ENCODE measurements at regions not wholly inside any gene's neighbourhood (a gene's known extent, or its start where the extent isn't known, plus 50 kb on each side); places are given as distances from the start of the nearest gene placed in this dataset.

GRCh38 chr11:134541355-134541754 lies 129.3 kb upstream of the B3GAT1 start:
- DNase-seq (ENCODE audit: low read depth in 1 of 2, low spot score in 2 of 2) (peak in 1 of 2 experiments; percentile 33), FAIRE-seq (no peak)
- no peak overlapping the region for H4K5ac ChIP-seq (ENCODE audit: insufficient read length, low read depth, low read length)
- 96% methylated on average over 6 of the region's 6 CpGs; no CpG with 5 or more reads in 1 of the 2 experiments for WGBS, 2 experiments (ENCODE audit: extremely low coverage in 1 of 2, insufficient coverage in 1 of 2, insufficient read length in 1 of 2, insufficient replicate concordance in 2 of 2, low coverage in 1 of 2, low lambda C conversion rate in 2 of 2, missing lambda C conversion rate in 1 of 2)
- H3K4me2 ChIP-seq (ENCODE audit: insufficient read depth in 1 of 2, low read depth in 2 of 2, low read length in 2 of 2) = no peak overlapping the region
- H3K18ac ChIP-seq (ENCODE audit: extremely low read depth, low read length) = no peak overlapping the region
- no peaks in the 10 kb centered on the region for H4K20me1 ChIP-seq (replicated peaks in 1 of 2; ENCODE audit: control insufficient read depth in 1 of 2, insufficient read depth in 2 of 2, low read length in 2 of 2)
- H2BK5ac ChIP-seq (ENCODE audit: low read depth, low read length) = no peak overlapping the region
- no peak overlapping the region for H3K27ac ChIP-seq (ENCODE audit: low read depth, low read length)
- no peak for TF ChIP-seq HDAC2 (IDR thresholded peaks at IDR 0.05; ENCODE audit: borderline replicate concordance in 1 of 2, low read depth in 2 of 2, low read length in 2 of 2)
- no peak for TF ChIP-seq BACH1 (IDR thresholded peaks at IDR 0.05; ENCODE audit: low read length)
- no peak for TF ChIP-seq KDM1A (IDR thresholded peaks at IDR 0.05; ENCODE audit: borderline replicate concordance, low read length)
- no peak for TF ChIP-seq TBP (IDR thresholded peaks at IDR 0.05; ENCODE audit: low read depth, low read length)
- no peak for TF ChIP-seq SAP30 (IDR thresholded peaks at IDR 0.05; ENCODE audit: insufficient read depth, insufficient replicate concordance, low read length)
- no peak for TF ChIP-seq RAD21 (IDR thresholded peaks at IDR 0.05 in 1 of 2, conservative IDR thresholded peaks at IDR 0.05 in 1 of 2; ENCODE audit: low read depth in 2 of 2, low read length in 2 of 2)
- no peak for TF ChIP-seq CHD2 (IDR thresholded peaks at IDR 0.05; ENCODE audit: low read length)
- TF ChIP-seq SRF (IDR thresholded peaks at IDR 0.05; ENCODE audit: low read depth, low read length) = no peak
- no peak for TF ChIP-seq PHF8 (conservative IDR thresholded peaks at IDR 0.05; ENCODE audit: low read depth, low read length)
- TF ChIP-seq POU5F1 (IDR thresholded peaks at IDR 0.05; ENCODE audit: low read depth, low read length) = no peak
- no peaks in the 10 kb centered on the region for H3K79me1 ChIP-seq (ENCODE audit: low read depth, low read length)
- H2BK15ac ChIP-seq (ENCODE audit: low read length) = no peak overlapping the region
- peaks cover 0 to 6% (median 3%) of the 10 kb centered on the region in 4 experiments; a peak in 4 of 7 replicates for H3K4me1 ChIP-seq (replicated peaks in 1 of 4; ENCODE audit: control insufficient read depth in 3 of 4, insufficient read depth in 4 of 4, low read length in 3 of 4)
- H3K4me3 ChIP-seq (ENCODE audit: extremely low read depth in 1 of 4, insufficient read depth in 2 of 4, low read depth in 3 of 4, low read length in 4 of 4) = no peak overlapping the region
- no peak overlapping the region for H2BK20ac ChIP-seq (ENCODE audit: low read length)
- H3K9me3 ChIP-seq (ENCODE audit: insufficient read depth in 2 of 2, low read depth in 1 of 2, low read length in 1 of 2) = no peaks in the 10 kb centered on the region; a peak in 1 of 4 replicates
- no peaks in the 10 kb centered on the region for H3K23me2 ChIP-seq (ENCODE audit: low read depth, low read length)
- no peaks in the 10 kb centered on the region for H3K27me3 ChIP-seq (replicated peaks in 1 of 4; ENCODE audit: control insufficient read depth in 3 of 4, extremely low read depth in 1 of 4, insufficient read depth in 3 of 4, low read length in 3 of 4)
- no peak overlapping the region for H3K56ac ChIP-seq (replicated peaks; ENCODE audit: insufficient read length, low read depth, low read length)
- H2BK120ac ChIP-seq (replicated peaks; ENCODE audit: low read depth, low read length) = no peak overlapping the region
- H3K4ac ChIP-seq (replicated peaks; ENCODE audit: insufficient read length, low read depth, low read length) = no peak overlapping the region
- no peak overlapping the region for H4K8ac ChIP-seq (ENCODE audit: extremely low read depth, insufficient read depth, low read length)
- H2AK5ac ChIP-seq (ENCODE audit: low read depth, low read length) = no peak overlapping the region
- no peaks in the 10 kb centered on the region for H3K36me3 ChIP-seq (ENCODE audit: control insufficient read depth in 2 of 4, insufficient read depth in 4 of 4, low read length in 3 of 4)
- ChIA-PET POLR2A (ENCODE audit: partially characterized antibody) (no interaction called here), CTCF (ENCODE audit: partially characterized antibody) (interaction anchor here (1.1 kb wide), 1 partner anchor 38 kb away, joined by 4 read pairs; no protein-coding TSS in a partner anchor)
- H3K9ac ChIP-seq (replicated peaks in 1 of 4; ENCODE audit: extremely low read depth in 1 of 4, low read depth in 3 of 4, low read length in 3 of 4) = no peak overlapping the region
- H3K23ac ChIP-seq (ENCODE audit: insufficient read length) = no peak overlapping the region
- H4K91ac ChIP-seq (replicated peaks; ENCODE audit: insufficient read length, low read length) = no peak overlapping the region
- H3K14ac ChIP-seq (ENCODE audit: insufficient read length) = no peak overlapping the region
- H3K79me2 ChIP-seq (ENCODE audit: control insufficient read depth in 1 of 2, insufficient read depth in 2 of 2, low read length in 2 of 2) = no peaks in the 10 kb centered on the region
- no peak overlapping the region for H2AFZ ChIP-seq (ENCODE audit: low read length)
- no peak overlapping the region; the same call in 1 of the 2 replicates for H2BK12ac ChIP-seq (ENCODE audit: low read depth, low read length)
